LHCN-M2 (cell line): ENCODE measurements at regions not wholly inside any gene's neighbourhood (a gene's known extent, or its start where the extent isn't known, plus 50 kb on each side); places are given as distances from the start of the nearest gene placed in this dataset.
"Not testable (repeated sequence)": the region's sequence is repeated elsewhere in the genome, so short reads cannot be mapped to it uniquely, and the experiment has no call there.

Experiments used
- DNase-seq: peaks from one replicate; pipeline ENCODE4 v3.0.0-alpha.2; 2012; ENCODE audit warnings: low read depth

DNA sequence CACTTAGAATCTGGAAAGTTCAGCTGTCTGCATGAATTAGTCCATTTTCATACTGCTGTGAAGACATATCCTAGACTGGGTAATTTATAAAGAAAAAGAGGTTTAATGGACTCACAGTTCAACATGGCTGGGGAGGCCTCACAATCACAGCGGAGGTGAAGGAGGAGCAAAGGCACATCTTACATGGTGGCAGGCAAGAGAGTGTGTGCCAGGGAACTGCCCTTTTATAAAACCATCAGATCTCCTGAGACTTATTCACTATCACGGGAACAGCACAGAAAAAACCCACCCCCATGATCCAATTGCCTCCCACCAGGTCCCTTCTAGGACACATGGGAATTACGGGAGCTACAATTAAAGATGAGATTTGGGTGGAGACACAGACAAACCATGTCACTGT, 71.1 kb upstream of the ID2 start:
- not testable (repeated sequence) for DNase-seq

DNA sequence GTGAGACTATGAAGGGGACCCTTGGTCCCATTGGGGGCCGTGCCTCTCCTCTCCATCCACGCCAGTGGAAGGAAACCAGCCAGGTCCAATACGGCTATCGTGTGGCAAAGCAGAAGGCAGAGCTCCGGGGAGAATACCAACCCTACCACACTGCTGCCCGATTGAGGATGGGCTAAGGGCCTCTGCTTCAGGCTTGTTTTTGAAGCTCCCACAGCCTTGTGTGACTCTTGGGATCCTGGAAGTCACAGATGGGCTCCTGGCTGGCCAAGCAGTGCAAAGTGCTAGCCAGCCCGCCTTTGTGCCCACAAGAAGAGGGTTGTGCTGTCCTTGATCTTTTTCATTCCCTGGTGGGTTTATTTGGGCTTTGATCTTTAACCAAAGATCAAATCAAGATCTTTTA, 70.6 kb upstream of the ID2 start:
- no peak for DNase-seq

DNA sequence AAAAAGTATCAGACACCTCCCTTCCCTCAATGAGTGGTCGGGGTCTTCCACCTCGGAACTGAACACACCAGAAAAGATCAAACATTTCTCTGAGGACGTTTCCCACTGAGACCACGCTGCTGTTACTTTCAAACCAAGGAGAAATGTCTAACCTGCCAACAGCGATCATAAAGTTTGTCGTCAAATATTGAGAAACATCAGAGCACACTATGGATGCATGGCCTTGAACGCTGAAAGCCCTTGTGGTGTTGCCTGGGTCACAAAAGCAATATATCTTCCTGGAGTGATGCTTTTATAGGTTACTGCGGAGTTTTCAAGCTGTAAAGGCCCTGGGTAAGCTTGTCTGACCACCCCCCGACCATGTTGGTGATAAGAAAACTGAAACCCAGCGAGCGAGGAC, 70.2 kb upstream of the ID2 start:
- no peak for DNase-seq

DNA sequence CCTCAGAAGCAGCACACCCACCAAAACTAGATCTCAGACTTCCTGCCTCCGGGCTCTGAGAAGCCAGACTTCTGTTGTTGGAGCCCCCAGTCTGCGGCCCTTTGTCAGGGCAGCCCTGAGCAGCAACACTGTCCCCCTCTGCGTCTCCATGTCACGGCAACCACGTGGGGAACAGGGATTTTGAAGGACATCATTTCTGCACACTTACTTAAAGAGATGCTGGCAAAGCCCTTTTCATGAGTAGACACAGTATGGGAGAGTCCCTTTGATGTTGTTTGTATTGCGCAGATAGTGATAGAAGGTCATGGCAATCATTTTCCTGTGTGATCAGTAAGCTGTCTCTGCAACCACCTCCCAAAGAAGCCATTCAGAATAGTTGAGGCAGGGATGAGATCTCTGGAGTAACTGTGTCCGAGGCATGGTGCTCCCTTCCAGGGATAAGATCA, 69.1 kb upstream of the ID2 start:
- DNase-seq, result no peak

DNA sequence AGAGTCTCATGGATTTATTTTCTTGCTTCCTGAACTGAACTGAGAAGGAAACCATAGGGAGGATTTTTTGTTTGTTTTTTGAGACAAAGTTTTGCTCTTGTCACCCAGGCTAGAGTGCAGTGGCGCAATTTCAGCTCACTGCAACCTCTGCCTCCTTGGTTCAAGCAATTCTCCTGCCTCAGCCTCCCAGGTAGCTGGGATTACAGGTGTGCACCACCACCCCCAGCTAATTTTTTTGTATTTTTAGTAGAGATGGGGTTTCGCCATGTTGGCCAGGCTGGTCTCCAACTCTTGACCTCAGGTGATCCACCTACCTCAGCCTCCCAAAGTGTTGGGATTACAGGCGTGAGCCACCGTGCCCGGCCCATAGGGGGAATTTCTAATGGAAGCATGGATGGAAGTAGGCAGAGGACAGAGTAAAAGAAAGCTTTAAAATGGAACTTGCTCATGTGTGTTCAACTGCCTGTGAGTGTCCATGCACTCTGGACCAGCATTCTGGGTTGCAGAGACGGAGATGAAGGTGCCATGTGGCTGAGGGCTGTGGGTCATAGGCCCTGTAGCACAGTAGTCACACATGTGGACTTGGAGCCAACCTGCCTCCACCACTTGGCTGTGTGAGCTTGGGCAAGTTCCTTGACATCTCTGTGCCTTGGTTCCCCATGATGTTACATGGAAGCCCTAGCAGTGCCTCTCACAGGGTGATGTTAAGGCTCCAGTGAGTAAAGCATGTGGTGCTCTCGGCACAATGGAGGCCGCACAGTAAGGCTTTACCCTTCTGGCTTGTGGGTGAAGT, 68.5 kb upstream of the ID2 start:
- DNase-seq, result not testable (repeated sequence)

DNA sequence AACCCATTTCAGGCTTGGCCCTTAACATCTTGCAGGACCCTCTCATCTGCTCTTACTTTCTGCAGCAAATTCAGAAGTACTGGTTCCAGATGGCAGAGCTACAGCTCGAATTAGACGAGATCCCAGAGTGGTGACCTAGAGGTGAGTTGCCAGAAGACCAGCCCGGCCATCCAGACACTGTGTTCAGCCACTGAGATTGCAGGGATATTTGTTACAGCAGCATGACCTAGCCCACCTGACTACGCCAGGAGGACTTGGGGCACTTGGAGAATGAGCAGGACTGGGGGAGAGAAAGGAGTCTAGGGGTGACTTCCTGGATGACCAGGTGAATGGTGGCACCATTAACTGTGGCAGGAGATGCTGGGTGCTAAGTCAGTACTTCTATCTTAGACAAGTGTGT, 67.2 kb upstream of the ID2 start:
- DNase-seq, result no peak

DNA sequence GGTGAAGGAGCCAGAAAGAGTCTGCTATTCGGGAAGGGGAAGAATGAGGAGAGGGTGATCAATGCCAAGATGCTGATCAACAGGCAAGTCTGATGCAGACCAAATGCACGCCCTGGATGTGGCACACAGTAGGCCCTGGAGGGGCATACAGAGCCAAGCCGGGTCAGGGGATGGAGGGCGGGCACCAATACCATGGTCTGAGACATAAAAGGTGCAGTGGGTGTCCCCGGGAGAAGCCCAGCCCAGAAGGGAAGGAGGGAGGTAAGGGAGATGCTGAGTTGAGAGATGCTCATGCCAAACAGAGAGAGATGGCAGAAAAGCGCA, 66.6 kb upstream of the ID2 start:
- DNase-seq, result no peak

DNA sequence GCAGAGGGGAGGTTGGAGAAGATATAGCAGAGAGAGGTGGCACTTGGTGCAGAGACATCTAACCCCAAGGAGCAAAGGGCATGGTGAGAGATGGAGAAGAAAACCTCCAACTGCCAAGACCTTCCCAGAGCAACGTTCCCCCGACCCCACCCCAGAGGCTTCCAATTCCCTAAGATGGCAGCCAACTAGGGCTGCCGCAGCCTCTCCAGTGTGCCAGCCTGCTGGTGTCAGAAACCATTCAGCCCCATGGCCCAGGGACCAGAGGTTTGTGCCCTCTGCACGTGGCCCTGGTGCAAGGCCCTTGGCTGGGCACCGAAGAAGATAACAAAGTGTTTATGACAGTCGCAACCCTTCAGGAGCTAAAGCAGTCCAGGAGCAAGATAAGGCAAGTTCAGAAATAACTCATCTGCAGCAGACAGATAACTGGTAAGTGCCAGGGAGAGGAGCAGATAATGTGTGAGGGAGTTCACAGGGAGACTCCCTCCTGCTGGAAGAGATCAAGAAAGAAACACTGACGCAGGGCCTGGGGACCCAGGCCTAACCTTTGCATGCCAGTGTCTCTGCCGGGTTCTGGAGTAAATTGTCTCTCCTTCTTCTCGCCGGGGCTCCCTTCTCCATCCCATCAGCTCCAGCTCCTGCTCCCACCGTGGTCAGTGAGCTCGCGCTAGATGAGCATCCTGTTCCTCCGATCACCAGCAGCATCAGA, 66.1 kb upstream of the ID2 start:
- DNase-seq, result no peak

DNA sequence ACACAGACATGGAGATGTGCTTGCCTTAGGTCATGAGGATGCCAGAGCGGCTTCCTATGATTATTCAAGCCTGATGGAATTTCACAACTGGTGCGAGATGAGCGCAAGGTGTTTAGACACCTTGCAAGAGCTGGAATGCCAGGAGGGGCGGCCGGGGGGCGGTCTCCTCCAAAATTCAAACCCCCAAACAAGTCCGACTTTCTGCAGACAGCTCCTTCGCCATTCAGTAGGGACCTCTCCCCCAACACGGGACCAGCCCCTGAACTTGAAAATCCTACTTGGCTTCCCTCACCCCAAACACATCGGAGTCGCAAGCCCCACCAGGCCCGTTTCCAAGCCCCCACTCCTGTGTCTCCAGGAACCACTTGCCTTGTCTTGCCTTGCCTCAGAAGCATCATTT, 64.8 kb upstream of the ID2 start:
- DNase-seq, result no peak

DNA sequence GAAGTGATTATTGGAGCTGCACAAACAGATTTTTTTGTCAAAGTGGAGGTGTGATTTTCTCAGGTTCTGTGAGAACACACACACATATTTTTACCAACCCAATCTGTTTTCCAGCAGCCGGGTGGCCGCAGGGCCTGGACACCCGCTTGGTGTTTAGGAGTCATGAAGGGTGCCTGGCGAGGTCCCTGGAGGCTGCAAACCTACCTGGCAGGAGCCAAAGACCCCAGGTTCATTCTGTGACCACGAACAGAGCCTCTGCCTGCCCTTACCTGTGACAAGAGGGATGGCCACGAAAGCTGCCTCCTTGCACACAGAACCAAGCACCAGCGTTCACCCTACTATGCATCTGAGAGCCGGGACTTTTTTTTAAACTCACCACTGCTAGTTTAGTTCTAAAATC, 64.3 kb upstream of the ID2 start:
- DNase-seq, result no peak

DNA sequence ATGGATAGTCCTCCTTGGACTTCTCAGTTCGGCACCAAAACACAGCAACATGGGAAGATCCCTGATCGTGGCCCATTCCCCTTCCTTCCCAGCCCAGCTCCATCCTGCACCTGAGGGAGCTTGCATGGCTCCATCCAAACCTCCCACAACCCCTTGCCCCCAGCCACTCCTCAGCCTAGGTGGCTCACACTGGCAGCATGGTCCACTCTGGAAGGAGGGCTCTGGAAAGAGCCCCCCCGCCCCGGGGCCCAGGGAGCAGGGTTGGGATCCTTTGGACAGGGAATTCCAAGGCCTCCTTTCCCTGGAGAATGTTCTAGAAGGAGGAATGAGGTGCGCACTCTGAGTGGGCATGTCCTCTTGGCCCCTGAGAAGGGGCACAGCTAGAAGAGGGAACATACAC, 62.8 kb upstream of the ID2 start:
- no peak for DNase-seq

DNA sequence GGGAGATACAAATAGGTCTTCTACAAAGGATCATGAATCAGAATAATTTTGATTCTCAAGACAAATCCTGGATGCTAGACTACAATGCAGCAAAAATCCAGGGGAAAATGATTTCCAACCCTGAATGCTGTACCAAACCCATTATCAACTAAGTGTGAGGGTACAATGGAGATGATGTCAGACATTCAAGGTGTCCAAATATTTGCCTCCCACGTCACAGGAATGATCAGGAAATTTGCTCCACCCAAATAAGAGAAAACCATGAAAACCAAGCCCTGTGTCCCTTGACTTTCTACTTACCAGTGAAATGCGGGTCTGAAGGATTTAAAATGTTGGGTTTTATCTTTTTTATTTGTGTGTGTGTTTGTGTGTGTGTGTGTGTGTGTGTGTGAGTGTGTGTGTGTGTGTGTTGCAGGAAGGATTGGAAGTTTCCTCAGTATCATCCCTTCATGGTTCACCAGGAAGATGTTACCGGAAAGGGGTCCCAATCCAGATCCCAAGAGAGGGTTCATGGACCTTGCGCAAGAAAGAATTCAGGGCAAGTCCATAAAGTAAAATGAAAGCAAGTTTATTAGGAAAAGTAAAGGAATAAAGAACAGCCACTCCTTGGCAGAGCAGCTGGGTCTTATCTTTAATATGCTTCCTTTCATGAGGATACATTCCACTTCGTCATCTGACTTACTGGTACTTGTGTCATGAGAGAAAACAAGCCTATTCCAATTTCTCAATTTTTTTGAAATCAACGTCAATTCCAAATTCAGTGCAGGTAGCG, 61.1 kb upstream of the ID2 start:
- no peak for DNase-seq

DNA sequence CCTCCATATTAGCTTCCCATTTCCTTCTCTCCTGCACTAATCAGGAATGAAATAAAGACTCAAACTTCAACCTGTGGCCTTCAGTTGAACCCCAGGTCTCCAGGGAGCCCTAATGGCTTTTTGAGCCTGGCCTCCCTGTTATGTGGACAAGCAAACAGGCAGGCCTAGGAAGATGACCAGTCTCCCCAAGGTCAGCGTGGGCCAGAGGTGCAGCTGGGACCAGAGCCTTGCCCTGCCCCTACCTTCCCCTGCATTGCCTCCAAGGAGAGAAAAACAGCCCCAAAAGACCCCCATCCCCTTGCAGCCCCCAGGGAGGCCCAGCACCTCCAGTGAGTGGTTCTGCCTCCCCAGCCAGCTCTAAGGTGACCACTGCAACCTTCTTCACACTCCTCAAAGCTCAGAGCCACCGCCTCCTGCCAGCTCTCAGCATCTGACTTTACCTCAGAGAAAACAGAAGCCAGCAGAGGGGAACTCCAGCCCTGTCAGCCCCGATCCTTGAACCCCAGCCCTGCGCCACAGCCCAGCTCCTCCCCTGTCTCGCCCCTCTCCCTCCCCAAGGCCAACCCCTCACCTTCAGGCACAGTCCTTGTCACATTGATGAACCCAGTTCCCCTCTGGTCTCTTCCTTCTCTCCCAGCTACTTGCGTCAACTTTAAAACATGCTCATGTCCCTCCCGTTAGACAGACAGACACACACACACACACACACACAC, 59.5 kb upstream of the ID2 start:
- DNase-seq, result no peak

DNA sequence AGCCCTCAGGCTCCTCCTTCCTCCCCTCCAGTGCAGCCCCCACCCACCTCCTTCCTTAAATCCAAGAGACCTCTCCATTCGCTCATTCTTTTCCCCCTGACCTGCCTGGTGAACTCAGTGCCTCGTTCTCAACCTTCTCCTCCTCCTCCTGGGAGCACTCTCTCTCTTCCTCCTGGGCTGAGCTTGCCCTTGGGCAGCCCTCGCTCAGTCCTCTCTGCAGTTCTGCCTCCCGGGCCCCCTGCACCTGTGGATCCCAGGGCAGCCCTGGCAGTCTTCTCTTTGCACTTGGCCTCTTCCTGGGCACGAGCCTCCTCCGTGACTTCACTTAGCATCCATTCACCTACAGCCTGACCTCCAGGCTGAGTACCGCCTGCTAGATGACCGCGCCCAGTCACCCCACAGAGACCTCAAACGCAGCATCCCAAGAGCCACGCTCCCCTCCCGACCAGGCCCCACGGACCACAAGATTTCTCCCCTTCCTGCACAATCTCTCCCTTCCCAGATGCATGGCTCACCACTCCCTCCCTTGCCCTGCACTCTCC, 58.9 kb upstream of the ID2 start:
- no peak for DNase-seq

DNA sequence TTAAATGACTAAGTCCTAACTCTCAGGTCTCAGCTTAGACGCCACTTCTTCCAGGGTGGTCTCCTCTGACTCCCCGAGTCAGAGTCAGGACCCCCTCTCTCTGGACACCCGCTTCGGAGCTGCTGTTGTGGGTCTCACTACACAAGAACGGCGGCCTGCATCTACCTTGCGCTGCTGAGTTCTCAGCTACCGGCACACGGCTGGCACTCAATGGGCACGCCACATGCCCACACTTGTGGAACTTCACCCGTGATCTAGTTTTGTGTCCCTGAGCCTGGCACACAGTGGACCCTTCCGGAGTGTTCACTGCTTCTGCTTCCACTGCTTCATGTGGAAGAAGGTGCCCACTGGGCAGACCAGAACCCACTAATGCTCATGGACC, 58.3 kb upstream of the ID2 start:
- no peak for DNase-seq

DNA sequence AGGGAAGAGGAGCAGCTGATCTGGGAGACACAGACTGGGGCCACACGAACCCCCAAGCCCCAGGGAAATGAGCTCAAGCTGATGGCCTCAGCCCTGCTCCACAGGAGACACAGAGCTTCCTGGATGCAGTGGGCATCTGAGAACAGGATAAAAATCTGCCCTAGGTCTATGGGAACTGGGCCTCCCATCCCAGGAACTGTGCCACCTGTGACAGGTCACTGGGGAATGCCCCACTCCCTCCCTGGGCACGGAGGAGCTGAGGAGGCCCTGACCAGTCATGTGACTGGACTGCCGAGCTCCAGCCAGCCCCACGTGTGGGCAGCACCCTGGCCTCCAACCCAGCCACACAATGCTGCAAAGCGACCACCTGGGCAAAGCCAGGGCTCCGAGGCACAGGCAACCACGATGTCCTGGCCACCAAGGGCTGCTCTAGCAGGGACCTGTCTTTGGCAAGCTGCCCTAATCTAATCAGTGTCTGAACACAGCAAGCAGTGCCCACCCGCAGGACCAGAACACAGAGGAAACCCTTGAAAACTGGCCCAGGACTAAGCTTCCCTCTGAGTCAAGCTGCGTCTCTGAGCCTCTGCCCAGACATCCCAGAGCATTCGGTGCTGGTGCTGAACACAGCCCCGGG, 57.8 kb upstream of the ID2 start:
- no peak for DNase-seq

DNA sequence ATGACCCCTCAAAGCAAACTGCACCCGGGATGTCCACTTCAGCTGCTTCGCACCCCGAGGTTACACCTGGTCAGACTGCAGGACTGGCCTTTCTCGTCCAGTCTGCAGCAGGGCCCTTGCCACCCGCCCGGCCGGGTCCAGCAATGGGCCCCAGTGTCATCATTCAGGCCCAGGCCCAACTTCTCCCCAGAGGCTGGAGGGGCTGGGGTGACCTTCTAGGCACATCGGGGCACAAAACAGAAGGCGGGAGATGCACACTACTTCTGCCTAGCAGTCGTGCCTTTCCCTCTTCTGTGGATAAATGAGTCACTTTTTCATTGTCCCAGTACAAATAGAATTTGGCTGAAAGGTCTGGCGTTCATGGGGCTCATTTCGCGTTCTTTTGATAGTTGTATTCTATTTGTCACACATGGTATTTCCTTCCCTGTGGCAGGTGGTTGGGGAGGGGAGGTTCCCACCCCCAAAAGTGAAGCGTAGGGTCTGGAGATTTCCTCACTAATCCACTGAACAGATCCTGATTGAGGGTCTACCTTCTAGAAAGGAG, 56.9 kb upstream of the ID2 start:
- no peak for DNase-seq

DNA sequence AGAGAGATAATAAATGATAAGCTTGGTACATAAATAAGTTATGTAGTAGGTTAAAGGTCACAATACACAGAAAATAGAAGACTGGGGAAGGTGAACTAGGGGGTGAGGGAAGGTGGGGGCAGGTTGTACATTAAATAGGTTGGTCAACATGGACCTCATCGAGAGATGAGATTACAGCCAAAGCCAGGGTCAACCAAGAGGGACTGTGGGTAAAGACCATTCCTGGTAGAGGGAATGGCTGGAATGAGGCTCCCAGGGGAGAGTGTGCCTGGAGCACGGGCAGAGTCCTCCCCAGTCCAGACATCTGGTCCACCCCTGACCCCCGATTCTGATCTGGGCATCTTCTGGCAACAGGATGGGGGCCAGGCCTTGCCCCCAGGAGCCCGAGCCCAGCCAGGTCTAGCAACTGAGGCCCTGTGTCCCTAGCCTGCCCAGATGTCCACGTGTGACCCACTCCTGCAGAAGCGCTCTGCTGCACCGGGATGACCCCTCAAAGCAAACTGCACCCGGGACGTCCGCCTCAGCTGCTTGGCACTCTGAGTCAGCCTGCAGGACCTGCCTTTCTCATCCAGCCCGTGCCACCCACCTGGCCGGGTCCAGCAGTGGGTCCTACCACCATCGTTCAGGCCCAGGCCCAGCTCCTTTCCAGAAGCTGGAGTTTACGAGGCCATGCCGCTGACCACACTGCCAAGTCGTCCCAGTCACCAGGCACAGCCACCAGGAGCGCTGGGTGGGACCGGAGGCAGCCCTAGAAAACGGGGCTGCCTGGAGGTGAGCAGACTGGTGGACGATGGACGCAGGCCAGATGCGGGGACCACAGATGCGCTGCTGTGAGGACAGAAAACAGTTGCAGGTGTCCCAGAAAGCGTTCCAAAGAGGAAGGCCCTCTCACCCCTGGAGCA, 56.2 kb upstream of the ID2 start:
- no peak for DNase-seq

DNA sequence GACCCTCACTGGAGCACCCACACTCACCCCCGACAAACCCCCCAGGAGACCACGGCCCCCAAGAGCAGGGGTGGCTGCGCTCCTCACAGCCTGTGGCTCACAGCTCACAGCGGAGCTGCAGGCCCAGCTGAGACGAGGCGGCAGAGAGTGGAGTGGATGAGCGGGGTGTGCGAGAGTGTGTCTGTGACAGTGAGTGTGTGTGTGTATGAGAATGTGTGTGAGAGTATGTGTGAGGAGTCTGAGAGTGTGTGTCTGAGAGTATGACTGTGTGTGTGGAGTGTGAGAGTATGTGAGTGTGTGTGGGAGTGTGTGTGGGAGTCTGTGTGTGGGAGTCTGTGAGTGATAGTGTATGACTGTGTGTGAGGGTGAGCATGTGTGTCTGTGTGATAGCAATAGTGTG, 55.3 kb upstream of the ID2 start:
- no peak for DNase-seq
